SK-N-SH treated with all-trans-retinoic acid at 6 μM for 48 hours (cell line): ENCODE measurements at regions not wholly inside any gene's neighbourhood (a gene's known extent, or its start where the extent isn't known, plus 50 kb on each side); places are given as distances from the start of the nearest gene placed in this dataset.

ENCODE experiments used
- ATAC-seq: fragments of 200-7000 bp; cut with Tn5 transposase; 3 replicates; pipeline ENCODE4 v1.9.1; 2020; ENCODE audit warnings: mild to moderate bottlenecking, moderate library complexity
- ARNTL ChIP-seq: fragments of 450-650 bp; formaldehyde crosslinking; IDR thresholded peaks from 2 replicates; pipeline ENCODE4 v1.5.0; 2020; ENCODE audit warnings: low read depth, mild to moderate bottlenecking, moderate library complexity, borderline replicate concordance
- BACH2 ChIP-seq: fragments of 250-450 bp; sonication (Bioruptor Pico); IDR thresholded peaks from 2 replicates; pipeline ENCODE4 v1.9.0; 2021; ENCODE audit warnings: mild to moderate bottlenecking, borderline replicate concordance
- CREB5 ChIP-seq: fragments of 250-450 bp; sonication (Bioruptor Pico); IDR thresholded peaks from 2 replicates; pipeline ENCODE4 v1.5.1; 2020; ENCODE audit warnings: low read depth, mild to moderate bottlenecking, moderate library complexity
- CSRNP3 ChIP-seq: fragments of 250-450 bp; sonication (Bioruptor Pico); IDR thresholded peaks from 2 replicates; pipeline ENCODE4 v1.5.1; 2021; ENCODE audit warnings: mild to moderate bottlenecking, moderate library complexity
- ESRRG ChIP-seq: fragments of 250-450 bp; sonication (Bioruptor Pico); IDR thresholded peaks from 2 replicates; pipeline ENCODE4 v1.6.1; 2021; ENCODE audit warnings: mild to moderate bottlenecking
- PATZ1 ChIP-seq: fragments of 250-450 bp; sonication (Bioruptor Pico); IDR thresholded peaks from 2 replicates; pipeline ENCODE4 v1.8.0; 2020; ENCODE audit warnings: mild to moderate bottlenecking, moderate library complexity, borderline replicate concordance
- POU6F1 ChIP-seq: fragments of 250-450 bp; sonication (Bioruptor Pico); IDR thresholded peaks from 2 replicates; pipeline ENCODE4 v1.8.0; 2021; ENCODE audit warnings: low read depth, mild to moderate bottlenecking, moderate library complexity, borderline replicate concordance
- PPARA ChIP-seq: fragments of 250-450 bp; sonication (Bioruptor Pico); IDR thresholded peaks from 2 replicates; pipeline ENCODE4 v1.5.0; 2020; ENCODE audit warnings: mild to moderate bottlenecking, borderline replicate concordance
- TOX ChIP-seq: fragments of 250-450 bp; sonication (Bioruptor Pico); IDR thresholded peaks from 2 replicates; pipeline ENCODE4 v1.8.0; 2021; ENCODE audit warnings: mild to moderate bottlenecking, moderate library complexity, borderline replicate concordance
- TSHZ2 ChIP-seq: fragments of 250-450 bp; sonication (Bioruptor Pico); IDR thresholded peaks from 2 replicates; pipeline ENCODE4 v1.5.0; 2020; ENCODE audit warnings: mild to moderate bottlenecking, moderate library complexity
- ZC3H10 ChIP-seq: fragments of 250-450 bp; sonication (Bioruptor Pico); IDR thresholded peaks from 2 replicates; pipeline ENCODE4 v1.5.1; 2021; ENCODE audit warnings: mild to moderate bottlenecking, moderate library complexity
- ZFP3 ChIP-seq: fragments of 250-450 bp; sonication (Bioruptor Pico); IDR thresholded peaks from 2 replicates; pipeline ENCODE4 v1.5.0; 2020; ENCODE audit warnings: mild to moderate bottlenecking, moderate library complexity
- ZNF565 ChIP-seq: fragments of 450-650 bp; formaldehyde crosslinking; conservative IDR thresholded peaks from 2 replicates; pipeline ENCODE4 v1.5.0; 2020; ENCODE audit warnings: low read depth, mild to moderate bottlenecking, moderate library complexity
- ZNF70 ChIP-seq: fragments of 450-650 bp; formaldehyde crosslinking; IDR thresholded peaks from 2 replicates; pipeline ENCODE4 v1.5.0; 2020; ENCODE audit warnings: mild to moderate bottlenecking, moderate library complexity
- ZNF8 ChIP-seq: fragments of 450-650 bp; formaldehyde crosslinking; IDR thresholded peaks from 2 replicates; pipeline ENCODE4 v1.5.0; 2020; ENCODE audit warnings: mild to moderate bottlenecking, moderate library complexity

GRCh38 chr7:36100634-36101033 lies 52.4 kb upstream of the EEPD1 start:
- 0 out of 3 replicates have a peak, but pooled peaks have one; percentile 36 for ATAC-seq
- TF ChIP-seq CREB5 (CRISPR knock-in tag) (no peak), ZNF8 (CRISPR knock-in tag) (no peak), ZFP3 (CRISPR knock-in tag) (no peak), BACH2 (no peak), PATZ1 (CRISPR knock-in tag) (no peak), ESRRG (CRISPR knock-in tag) (no peak), POU6F1 (CRISPR knock-in tag) (no peak), ZNF70 (CRISPR knock-in tag) (no peak), CSRNP3 (no peak), ARNTL (CRISPR knock-in tag) (no peak), ZC3H10 (no peak), TSHZ2 (CRISPR knock-in tag) (no peak), PPARA (no peak), ZNF565 (CRISPR knock-in tag) (no peak), TOX (CRISPR knock-in tag) (no peak)
- TF ChIP-seq, all 23 proteins: peak for 0
